GM18861 (cell line): ENCODE measurements at regions not wholly inside any gene's neighbourhood (a gene's known extent, or its start where the extent isn't known, plus 50 kb on each side); places are given as distances from the start of the nearest gene placed in this dataset.

Experiments used
- ATAC-seq: cut with Tn5 transposase; IDR thresholded peaks from one replicate; pipeline ENCODE4 v1.9.1; 2021; ENCODE audit not compliant: unreplicated experiment

GRCh38 chr10:36187380-36188079 lies 545.4 kb upstream of the FZD8 start:
- no peak for ATAC-seq

DNA sequence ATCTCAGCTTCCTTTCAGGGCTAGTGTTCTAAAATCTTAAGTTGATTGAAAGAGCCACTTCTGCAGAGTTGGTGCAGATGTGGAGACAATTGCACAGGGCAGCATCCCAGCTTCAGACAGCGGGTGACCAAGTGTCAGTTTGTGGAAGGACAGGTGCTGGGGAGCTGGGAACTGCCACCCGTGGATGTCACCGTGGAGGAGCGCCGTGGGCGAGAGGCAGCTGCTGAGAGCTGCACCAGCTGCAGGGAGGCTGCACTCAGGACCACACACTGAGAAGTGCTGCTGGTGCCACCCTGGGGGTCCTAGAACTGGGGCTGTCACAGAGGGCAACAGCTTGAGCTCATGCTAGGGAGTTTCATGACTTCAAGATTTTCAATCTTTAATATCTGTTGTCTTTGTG lies 543.0 kb upstream of the FZD8 start:
- ATAC-seq: no peak

- no peak for ATAC-seq
Observed at GRCh38 chr10:36183726-36184125, 541.6 kb upstream of the FZD8 start.

DNA sequence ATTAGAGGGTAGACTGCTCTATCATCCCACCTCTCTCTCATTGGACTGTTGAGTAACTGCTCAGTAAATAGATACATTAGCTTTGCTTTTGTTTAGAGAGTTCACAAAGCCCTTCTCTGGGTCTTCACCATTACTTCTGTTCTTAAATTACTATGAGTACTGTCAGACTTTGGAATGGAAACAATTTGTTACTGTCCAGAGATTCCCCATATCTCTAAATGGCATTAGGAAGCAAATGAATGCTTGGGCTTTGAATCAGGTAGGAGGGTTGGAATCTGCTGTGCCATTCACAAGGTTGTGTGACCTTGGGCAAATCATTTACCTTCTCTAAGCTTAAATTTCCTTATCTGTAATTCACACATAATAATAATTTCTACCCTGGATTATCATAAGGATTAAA lies 541.0 kb upstream of the FZD8 start:
- no peak for ATAC-seq

DNA sequence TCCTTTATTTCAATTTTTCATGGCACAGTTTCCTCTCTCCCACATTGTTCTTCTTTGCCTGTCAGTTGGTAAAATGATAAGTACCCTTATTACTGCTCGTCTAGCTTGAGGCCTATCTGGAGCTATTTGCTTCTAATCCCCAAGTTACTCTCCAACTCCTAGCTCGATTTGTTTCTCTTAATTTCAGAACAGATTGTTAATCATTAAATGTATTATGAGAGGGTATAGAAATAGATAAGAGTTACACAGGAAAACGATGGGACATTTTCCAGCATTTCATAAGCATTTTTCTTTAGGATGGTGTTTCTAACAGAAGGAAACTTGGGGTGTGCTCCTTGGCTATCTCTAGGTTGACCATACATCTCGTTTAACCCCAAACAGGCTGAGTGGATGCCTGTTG lies 540.5 kb upstream of the FZD8 start:
- no peak for ATAC-seq

DNA sequence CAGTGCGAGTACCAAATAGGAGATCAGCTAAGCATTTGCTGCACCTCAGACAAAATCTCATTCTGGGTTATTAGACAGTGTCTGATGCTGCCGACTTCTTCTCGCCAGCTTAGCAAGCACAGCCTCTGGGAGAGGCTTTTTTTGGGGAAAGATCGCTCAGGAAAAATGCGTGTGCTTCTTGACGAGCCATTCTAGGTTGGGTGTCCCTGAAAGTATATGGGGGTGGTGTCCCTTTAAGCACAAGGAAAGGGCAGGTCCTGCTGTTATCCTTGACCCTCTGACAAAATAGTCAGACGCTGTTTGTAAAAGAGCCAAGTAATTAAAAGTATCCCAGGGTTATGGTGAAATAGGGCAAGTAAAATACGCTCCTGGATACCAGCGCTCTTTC lies 540.1 kb upstream of the FZD8 start:
- ATAC-seq: no peak

DNA sequence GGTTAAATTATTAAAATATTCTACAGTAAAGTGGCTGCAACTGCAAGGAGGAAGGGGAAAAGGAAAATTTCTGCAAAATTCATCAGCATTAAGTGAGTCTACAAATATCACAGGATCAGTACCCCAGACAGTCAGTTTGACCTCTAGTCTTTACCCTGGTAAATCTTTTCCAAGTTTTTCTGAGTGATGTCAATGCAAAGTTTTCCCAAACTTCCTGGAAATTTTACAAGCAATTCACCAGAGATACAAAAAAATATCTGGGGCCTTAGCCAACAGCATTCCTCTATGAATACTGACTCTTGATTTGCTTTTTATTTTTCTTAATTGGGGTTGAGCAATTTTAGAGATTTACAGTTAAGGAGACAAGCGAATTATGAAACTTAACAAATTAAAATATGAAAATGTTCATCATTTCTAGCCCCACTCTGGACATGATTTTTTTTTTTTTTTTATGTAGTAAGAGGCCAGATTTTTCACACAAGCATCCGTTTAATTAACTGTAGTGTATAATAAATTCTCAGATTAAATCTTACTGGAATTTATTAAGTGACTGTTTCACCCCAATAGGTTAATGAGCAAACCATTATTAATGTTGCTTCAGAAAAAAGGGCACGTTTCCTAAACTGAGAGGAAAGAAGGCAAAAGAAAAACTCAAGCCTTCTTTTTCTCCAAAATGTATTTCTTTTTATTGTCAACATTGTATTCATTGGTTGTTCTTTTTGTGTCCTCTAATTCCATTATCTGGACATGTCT lies 539.5 kb upstream of the FZD8 start:
- no peak for ATAC-seq

GRCh38 chr10:36178616-36179015 lies 536.5 kb upstream of the FZD8 start:
- ATAC-seq: no peak

GRCh38 chr10:36177071-36177470 lies 535.0 kb upstream of the FZD8 start:
- ATAC-seq: no peak

GRCh38 chr10:36175954-36176353 lies 533.9 kb upstream of the FZD8 start:
- ATAC-seq: no peak

- no peak for ATAC-seq
Observed at GRCh38 chr10:36173364-36173763, 531.3 kb upstream of the FZD8 start.

- no peak for ATAC-seq
Observed at GRCh38 chr10:36171953-36172940, 530.2 kb upstream of the FZD8 start.

GRCh38 chr10:36171556-36171952 lies 529.5 kb upstream of the FZD8 start:
- no peak for ATAC-seq

GRCh38 chr10:36170943-36171501 lies 528.9 kb upstream of the FZD8 start:
- no peak for ATAC-seq

DNA sequence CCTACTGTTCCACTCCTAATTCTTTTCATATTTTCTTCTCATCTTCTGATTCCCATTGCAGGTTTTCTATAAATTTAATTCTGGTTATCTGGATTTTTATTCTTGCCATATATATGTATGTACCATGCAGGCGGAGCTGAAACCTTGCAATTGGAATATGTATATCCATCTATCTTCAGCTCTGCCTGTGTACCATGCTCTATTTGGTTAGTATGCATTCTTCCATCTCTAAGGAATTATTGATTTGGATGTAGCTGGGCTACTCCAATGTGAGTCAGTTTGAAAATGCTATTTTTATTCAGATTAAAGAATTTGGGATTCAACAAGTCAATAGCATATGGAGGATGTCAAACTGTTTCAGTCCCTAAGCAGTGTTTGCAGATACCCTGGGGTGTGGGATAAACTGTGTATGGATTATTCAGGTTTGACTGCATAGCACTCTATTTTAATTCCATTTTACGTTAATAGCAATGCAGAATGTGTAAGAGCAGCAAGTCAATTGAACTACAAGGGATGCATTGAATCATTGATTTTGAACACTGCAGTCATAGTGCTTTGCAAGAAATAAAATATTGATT lies 528.1 kb upstream of the FZD8 start:
- ATAC-seq: no peak

DNA sequence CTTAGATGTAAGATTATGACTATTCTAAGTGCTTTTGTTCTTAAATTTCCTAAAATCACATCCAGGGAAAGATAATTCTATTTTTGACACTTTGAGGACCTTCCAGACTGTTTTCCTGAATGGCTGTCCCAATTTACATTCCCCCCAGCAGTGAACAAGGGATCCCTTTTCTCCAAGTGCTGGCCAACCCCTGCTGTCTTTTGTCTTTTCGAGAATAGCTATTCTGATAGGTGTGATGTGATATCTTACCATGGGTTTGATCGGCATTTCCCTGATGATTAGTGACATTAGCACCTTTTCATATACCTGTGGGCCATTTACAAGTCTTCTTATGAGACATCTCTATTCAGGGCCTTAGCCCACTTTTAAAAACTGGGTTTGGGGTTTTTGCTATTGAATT lies 526.7 kb upstream of the FZD8 start:
- ATAC-seq: no peak

GRCh38 chr10:36164556-36165504 lies 522.7 kb upstream of the FZD8 start:
- no peak for ATAC-seq

GRCh38 chr10:36163827-36164226 lies 521.7 kb upstream of the FZD8 start:
- ATAC-seq: no peak

GRCh38 chr10:36157486-36157885 lies 515.4 kb upstream of the FZD8 start:
- ATAC-seq: no peak

GRCh38 chr10:36148207-36148606 lies 506.1 kb upstream of the FZD8 start:
- ATAC-seq: no peak
